ENCODE measurements at regions not wholly inside any gene's neighbourhood (a gene's known extent, or its start where the extent isn't known, plus 50 kb on each side); places are given as distances from the start of the nearest gene placed in this dataset.
A peak's percentile ranks its signal among the peaks of the same experiment; 100 is the strongest.

DNA sequence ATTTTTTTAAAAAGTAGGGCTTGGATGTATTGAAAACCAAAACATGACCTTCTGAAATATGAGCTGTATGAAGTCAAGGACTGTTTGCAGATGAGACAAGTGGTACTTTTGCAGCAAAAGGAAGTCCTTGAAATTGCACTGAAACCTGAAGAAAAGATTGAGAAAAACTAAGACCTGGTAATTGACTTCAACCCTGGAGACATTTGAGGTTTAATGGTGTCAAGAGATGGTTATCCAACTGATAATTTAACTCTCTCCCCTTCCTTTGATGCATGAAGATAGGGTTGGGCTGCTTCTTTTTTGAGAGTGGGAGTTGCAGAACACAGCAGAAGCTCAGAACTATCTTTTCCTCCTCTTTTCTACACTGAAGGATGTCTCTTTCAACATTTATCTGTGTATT is 180.9 kb upstream of the DTNBP1 start:
- Histone ChIP-seq H3K4me1 (no peaks in the 10 kb centered on the region), H3K27me3 (no peaks in the 10 kb centered on the region), H3K36me3 (no peaks in the 10 kb centered on the region), H3K9me3 (no peaks in the 10 kb centered on the region), H3K27ac (no peak overlapping the region), H3K4me3 (no peak overlapping the region)
- DNase-seq, result no peak
- TF ChIP-seq EP300 (IDR thresholded peaks at IDR 0.05) (no peak), POLR2A (IDR thresholded peaks at IDR 0.05) (no peak), POLR2AphosphoS5 (IDR thresholded peaks at IDR 0.05) (no peak)
- TF ChIP-seq, protein P1, sequence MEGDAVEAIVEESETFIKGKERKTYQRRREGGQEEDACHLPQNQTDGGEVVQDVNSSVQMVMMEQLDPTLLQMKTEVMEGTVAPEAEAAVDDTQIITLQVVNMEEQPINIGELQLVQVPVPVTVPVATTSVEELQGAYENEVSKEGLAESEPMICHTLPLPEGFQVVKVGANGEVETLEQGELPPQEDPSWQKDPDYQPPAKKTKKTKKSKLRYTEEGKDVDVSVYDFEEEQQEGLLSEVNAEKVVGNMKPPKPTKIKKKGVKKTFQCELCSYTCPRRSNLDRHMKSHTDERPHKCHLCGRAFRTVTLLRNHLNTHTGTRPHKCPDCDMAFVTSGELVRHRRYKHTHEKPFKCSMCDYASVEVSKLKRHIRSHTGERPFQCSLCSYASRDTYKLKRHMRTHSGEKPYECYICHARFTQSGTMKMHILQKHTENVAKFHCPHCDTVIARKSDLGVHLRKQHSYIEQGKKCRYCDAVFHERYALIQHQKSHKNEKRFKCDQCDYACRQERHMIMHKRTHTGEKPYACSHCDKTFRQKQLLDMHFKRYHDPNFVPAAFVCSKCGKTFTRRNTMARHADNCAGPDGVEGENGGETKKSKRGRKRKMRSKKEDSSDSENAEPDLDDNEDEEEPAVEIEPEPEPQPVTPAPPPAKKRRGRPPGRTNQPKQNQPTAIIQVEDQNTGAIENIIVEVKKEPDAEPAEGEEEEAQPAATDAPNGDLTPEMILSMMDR (IDR thresholded peaks at IDR 0.05), result no peak
- intact Hi-C loops (cut with DNase I; ENCODE audit: low total_unique reads), result no loop called here

DNA sequence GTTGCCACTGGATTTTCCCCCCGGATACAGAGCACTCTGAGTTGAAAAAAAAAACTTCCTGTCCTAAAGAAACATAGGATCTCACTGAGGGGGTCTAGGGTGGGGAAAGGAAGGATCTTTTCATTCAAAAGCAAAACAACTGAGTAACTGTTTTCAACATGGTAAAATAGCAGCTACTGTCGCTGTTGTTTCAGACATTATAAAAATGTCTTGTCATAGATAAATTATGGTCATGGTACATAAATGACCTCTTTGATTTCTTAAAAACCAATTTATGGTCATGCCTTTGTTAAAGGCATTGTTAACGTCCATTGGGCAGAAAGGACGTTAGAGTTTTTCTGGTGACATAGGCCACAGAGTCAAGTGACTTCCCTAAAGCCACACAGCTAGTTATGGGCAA is 180.4 kb upstream of the DTNBP1 start:
- 73 to 86% (median 83%) methylated on average over 4 of the region's 4 CpGs for WGBS, 5 donors
- no peak for TF ChIP-seq EP300 (IDR thresholded peaks at IDR 0.05)
- TF ChIP-seq, protein P1 (IDR thresholded peaks at IDR 0.05), result no peak
- Histone ChIP-seq H3K27me3 (no peaks in the 10 kb centered on the region), H3K27ac (no peak overlapping the region), H3K9me3 (no peaks in the 10 kb centered on the region), H3K36me3 (no peaks in the 10 kb centered on the region), H3K4me1 (no peaks in the 10 kb centered on the region), H3K4me3 (no peak overlapping the region)
- DNase-seq, result no peak
- intact Hi-C loops (cut with DNase I; ENCODE audit: low total_unique reads), result no loop called here

DNA sequence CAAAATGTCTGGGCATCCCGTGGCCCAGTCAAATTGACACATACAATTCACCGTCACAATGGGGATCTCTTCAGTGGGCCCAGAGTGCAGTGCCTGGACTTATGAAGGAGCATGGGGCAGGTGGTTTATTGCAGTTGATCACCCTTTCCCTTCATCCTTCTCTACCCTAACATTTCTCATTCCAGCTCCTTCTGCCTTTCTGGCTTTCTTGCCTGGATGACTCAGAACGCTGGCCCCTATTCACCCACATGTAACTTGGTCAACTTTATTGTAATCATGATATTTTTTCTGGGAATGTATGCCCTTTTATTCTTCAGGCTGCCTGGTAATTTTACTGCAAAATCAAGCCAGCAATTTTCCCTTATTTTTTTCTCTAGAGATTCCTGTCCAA is 179.9 kb upstream of the DTNBP1 start:
- intact Hi-C loops (cut with DNase I; ENCODE audit: low total_unique reads), result no loop called here

DNA sequence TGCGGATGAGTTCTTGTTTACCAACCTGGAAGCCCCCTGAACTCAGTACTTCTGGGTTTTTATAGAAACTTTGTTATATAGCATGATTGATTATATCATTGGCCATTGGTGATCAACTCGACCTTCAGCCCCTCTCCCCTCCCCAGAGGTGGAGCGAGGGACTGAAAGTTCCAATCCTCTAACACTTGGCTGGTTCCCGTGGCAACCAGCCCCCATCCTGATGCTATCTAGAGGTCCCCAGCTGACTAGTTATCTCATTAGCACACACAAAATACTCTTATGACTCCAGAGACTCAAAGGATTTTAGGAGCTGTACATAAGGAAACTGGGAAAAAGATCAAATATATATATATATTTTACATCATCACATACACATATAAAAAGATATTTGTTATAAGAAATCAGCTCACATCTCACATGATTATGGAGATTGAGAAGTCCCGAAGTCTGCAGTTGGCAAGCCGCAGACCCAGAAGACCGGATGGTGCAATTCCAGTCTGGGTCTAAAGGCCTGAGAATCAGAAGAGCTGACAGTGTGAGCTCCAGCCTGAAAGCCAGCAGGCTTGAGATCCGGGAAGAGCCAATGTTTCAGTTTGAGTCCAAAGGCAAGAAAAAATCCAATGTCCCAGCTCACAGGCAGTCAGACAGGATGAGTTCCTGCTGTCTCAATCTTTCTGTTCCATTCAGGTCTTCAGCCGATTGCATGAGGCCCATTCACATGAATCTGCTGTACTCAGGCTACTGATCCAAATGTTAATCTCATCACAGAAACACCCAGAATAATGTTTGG is 179.3 kb upstream of the DTNBP1 start:
- no peak overlapping the region for H3K27ac ChIP-seq
- intact Hi-C loops (cut with DNase I; ENCODE audit: low total_unique reads), result no loop called here
- 75 to 85% (median 84%) methylated on average over 9 of the region's 9 CpGs for WGBS, 5 donors
- no peaks in the 10 kb centered on the region for H3K36me3 ChIP-seq
- TF ChIP-seq POLR2AphosphoS5 (IDR thresholded peaks at IDR 0.05), result no peak
- TF ChIP-seq, protein P1 (IDR thresholded peaks at IDR 0.05), result no peak
- TF ChIP-seq POLR2A (IDR thresholded peaks at IDR 0.05), result no peak
- no peak for TF ChIP-seq EP300 (IDR thresholded peaks at IDR 0.05)
- no peak overlapping the region for H3K4me3 ChIP-seq
- H3K4me1 ChIP-seq, result no peaks in the 10 kb centered on the region
- no peaks in the 10 kb centered on the region for H3K27me3 ChIP-seq
- peak in 1 of 2 donors; percentile 35 for DNase-seq
- H3K9me3 ChIP-seq, result no peaks in the 10 kb centered on the region

More for the DNA sequence above, 179.9 kb upstream of the DTNBP1 start:
- no peak for DNase-seq
- no peak overlapping the region for H3K4me3 ChIP-seq
- TF ChIP-seq POLR2A (IDR thresholded peaks at IDR 0.05) (no peak), POLR2AphosphoS5 (IDR thresholded peaks at IDR 0.05) (no peak), EP300 (IDR thresholded peaks at IDR 0.05) (no peak)
- TF ChIP-seq, protein P1 (IDR thresholded peaks at IDR 0.05), result no peak
- 66 to 92% (median 73%) methylated on average over 3 of the region's 3 CpGs for WGBS, 5 donors
- no peaks in the 10 kb centered on the region for H3K27me3 ChIP-seq
- no peaks in the 10 kb centered on the region for H3K36me3 ChIP-seq
- no peak overlapping the region for H3K27ac ChIP-seq
- H3K9me3 ChIP-seq, result no peaks in the 10 kb centered on the region
- H3K4me1 ChIP-seq, result no peaks in the 10 kb centered on the region

Measured in stomach (tissue), 8 donors.